Neural crest cell (in vitro differentiated cells): ENCODE measurements at regions not wholly inside any gene's neighbourhood (a gene's known extent, or its start where the extent isn't known, plus 50 kb on each side); places are given as distances from the start of the nearest gene placed in this dataset.

Source experiments
- DNase-seq: peaks from one replicate; pipeline ENCODE4 v3.0.0; 2021; ENCODE audit warnings: low read depth, mixed read lengths, low spot score
- H3K27ac Mint-ChIP-seq: one replicate; pipeline ENCODE4 v1.8.0; 2021; ENCODE audit warnings: mild to moderate bottlenecking, mixed read lengths; ENCODE audit not compliant: unreplicated experiment
- H3K27me3 Mint-ChIP-seq: 2 replicates; pipeline ENCODE4 v1.8.0; 2021; ENCODE audit warnings: low read depth, mild to moderate bottlenecking, mixed read lengths
- H3K36me3 Mint-ChIP-seq: 2 replicates; pipeline ENCODE4 v1.8.0; 2021; ENCODE audit warnings: low read depth, mild to moderate bottlenecking, mixed read lengths
- H3K4me1 Mint-ChIP-seq: 2 replicates; pipeline ENCODE4 v1.8.0; 2021; ENCODE audit warnings: mixed read lengths
- H3K4me3 Mint-ChIP-seq: one replicate; pipeline ENCODE4 v1.8.0; 2021; ENCODE audit warnings: mild to moderate bottlenecking, mixed read lengths
- H3K9me3 Mint-ChIP-seq: 2 replicates; pipeline ENCODE4 v1.8.0; 2021; ENCODE audit warnings: mixed read lengths
- CTCF ChIP-seq: fragments of 200-600 bp; sonication (generic); conservative IDR thresholded peaks from 2 replicates; pipeline ENCODE4 v1.5.0; 2021; ENCODE audit warnings: antibody characterized with exemption, mild to moderate bottlenecking

GRCh38 chr3:102756706-102757105 is 321.9 kb downstream of the ZPLD1 start:
- DNase-seq: no peak
- Mint-ChIP-seq H3K4me3 (no peak overlapping the region), H3K27ac (no peak overlapping the region), H3K36me3 (no peaks in the 10 kb centered on the region), H3K27me3 (no peaks in the 10 kb centered on the region), H3K9me3 (no peaks in the 10 kb centered on the region), H3K4me1 (no peaks in the 10 kb centered on the region)
- TF ChIP-seq CTCF: no peak

GRCh38 chr3:102757950-102758349 is 323.1 kb downstream of the ZPLD1 start:
- Mint-ChIP-seq H3K9me3 (no peaks in the 10 kb centered on the region), H3K36me3 (no peaks in the 10 kb centered on the region), H3K4me1 (no peaks in the 10 kb centered on the region), H3K27ac (no peak overlapping the region), H3K27me3 (no peaks in the 10 kb centered on the region), H3K4me3 (no peak overlapping the region)
- no peak for TF ChIP-seq CTCF
- no peak for DNase-seq

GRCh38 chr3:102761766-102762165 is 327.0 kb downstream of the ZPLD1 start:
- Mint-ChIP-seq H3K4me3 (no peak overlapping the region), H3K4me1 (no peaks in the 10 kb centered on the region), H3K27me3 (no peaks in the 10 kb centered on the region), H3K36me3 (no peaks in the 10 kb centered on the region), H3K27ac (no peak overlapping the region), H3K9me3 (no peaks in the 10 kb centered on the region)
- TF ChIP-seq CTCF: no peak
- DNase-seq: no peak

GRCh38 chr3:102790747-102791325 is 356.0 kb downstream of the ZPLD1 start:
- no peaks in the 10 kb centered on the region for H3K4me1 Mint-ChIP-seq
- H3K27me3 Mint-ChIP-seq: no peaks in the 10 kb centered on the region

GRCh38 chr3:102791641-102792589 is 357.1 kb downstream of the ZPLD1 start:
- TF ChIP-seq CTCF: no peak
- DNase-seq: no peak
- no peaks in the 10 kb centered on the region for H3K4me1 Mint-ChIP-seq
- H3K27ac Mint-ChIP-seq: no peak overlapping the region
- H3K4me3 Mint-ChIP-seq: no peak overlapping the region
- H3K36me3 Mint-ChIP-seq: no peaks in the 10 kb centered on the region
- H3K27me3 Mint-ChIP-seq: no peaks in the 10 kb centered on the region
- H3K9me3 Mint-ChIP-seq: no peaks in the 10 kb centered on the region

More at GRCh38 chr3:102790747-102791325, 356.0 kb downstream of the ZPLD1 start:
- Mint-ChIP-seq H3K4me3 (no peak overlapping the region), H3K36me3 (no peaks in the 10 kb centered on the region), H3K27ac (no peak overlapping the region), H3K9me3 (no peaks in the 10 kb centered on the region)
- TF ChIP-seq CTCF: no peak
- DNase-seq: no peak
